OCI-M1 (cell line): ENCODE measurements at regions not wholly inside any gene's neighbourhood (a gene's known extent, or its start where the extent isn't known, plus 50 kb on each side); places are given as distances from the start of the nearest gene placed in this dataset.
A peak's percentile ranks its signal among the peaks of the same experiment; 100 is the strongest.
"Not testable (repeated sequence)": the region's sequence is repeated elsewhere in the genome, so short reads cannot be mapped to it uniquely, and the experiment has no call there.

ENCODE experiments used
- DNase-seq: peaks from one replicate; lab custom pipeline; 2025; lab: John Stamatoyannopoulos, UW

DNA sequence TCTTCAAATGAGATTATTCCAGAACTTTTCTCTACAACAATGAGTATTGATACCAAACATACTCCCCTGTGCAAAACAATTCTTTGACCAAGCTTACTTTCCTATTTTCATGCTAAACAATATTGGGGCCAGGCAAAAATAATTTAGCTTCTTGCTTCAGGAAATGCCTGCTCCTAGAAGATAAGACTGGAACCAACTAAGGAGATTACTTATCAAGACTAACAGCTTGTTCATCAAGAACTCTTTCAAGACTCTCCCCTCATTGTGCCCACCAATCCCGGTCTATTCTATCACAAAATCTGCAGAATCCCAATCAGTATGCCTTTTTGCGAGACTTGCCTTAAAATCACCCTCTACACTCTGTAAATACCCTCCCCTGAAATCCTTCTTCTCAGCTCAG is 536.6 kb downstream of the RWDD3 start:
- peak; percentile 72 for DNase-seq

GRCh38 chr1:95778217-95778616 is 544.2 kb downstream of the RWDD3 start:
- DNase-seq: no peak

DNA sequence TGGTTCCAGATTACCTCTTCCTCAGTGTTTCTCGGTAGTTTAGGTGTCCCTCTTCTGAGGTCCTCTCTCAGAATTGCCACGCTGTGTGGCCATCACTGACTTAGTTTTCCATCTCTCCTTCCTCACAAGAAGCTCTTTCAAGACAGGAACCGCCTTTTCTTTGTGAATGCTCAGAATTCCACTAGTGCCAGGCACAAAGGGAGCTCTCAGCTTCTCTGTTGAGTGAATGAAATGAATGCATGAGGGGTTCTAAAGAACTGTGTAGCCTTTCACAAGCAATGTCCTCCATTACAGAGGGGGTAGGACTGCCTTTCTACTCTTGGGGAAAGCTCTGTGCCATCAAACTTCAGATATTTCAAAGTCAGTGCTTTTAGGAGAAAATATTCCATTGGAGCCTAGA is 546.8 kb downstream of the RWDD3 start:
- DNase-seq: no peak

GRCh38 chr1:95790136-95790535 is 556.1 kb downstream of the RWDD3 start:
- DNase-seq: no peak

DNA sequence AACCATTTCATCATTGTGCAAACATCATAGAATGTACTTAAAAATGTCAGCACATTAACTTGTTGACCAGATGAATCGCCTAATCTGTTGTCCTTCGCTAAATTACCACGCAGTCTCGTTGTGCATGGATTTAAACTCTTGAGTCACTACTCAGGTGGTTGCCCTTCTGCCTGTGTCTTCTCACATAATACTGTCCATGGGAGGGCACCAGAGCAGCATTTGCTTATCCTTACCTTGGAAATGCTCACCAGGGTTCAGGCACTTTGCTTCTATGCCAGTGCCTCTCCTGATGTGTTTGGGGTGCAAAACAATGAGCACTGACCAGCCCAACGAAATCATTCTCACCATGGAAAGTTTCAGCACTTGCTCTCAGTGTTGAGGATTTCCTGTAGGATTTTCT is 559.9 kb downstream of the RWDD3 start:
- peak; percentile 13 for DNase-seq

- not testable (repeated sequence) for DNase-seq
Measured at GRCh38 chr1:95797761-95798160, 563.8 kb downstream of the RWDD3 start.

GRCh38 chr1:95806171-95806570 is 572.2 kb downstream of the RWDD3 start:
- DNase-seq: no peak

DNA sequence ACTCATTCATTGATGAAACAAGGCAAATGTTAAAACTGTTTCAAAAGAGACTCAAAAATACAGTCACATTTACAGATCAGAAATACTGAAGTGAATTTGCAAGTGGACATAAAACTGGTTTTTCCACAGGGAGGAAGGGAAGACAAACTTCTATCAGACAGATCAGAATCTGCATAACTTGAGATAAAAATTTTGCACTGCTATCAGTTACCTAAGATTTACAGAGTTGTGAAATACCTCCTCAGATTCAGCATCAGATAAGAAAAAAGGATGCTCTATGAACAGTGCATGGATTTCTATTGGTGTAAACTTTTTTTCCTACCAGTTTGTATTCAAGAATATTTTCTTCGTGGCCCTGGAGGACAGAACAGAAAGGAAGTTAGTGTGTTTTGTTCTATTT is 575.4 kb downstream of the RWDD3 start:
- no peak for DNase-seq

- DNase-seq: no peak
Measured at GRCh38 chr1:95815511-95815910, 581.5 kb downstream of the RWDD3 start.

DNA sequence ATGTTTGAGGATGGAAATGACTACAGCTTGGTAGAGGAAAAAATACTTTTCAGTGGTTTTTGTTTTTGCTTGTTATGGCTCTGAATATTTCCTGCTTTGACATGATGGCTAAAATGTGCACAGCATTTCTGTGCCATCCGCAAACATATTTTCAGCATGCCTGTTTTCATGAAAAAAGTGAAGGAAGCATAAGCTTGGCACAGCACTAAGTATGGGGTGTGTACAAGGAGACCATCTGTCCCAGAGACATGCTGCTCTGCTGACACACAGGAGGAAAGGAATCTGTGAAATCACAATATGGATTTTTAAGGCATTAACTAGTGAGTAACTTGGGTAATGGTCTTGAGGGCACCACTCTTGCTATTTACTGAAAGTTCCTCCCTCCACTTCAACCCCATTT is 595.5 kb downstream of the RWDD3 start:
- no peak for DNase-seq

DNA sequence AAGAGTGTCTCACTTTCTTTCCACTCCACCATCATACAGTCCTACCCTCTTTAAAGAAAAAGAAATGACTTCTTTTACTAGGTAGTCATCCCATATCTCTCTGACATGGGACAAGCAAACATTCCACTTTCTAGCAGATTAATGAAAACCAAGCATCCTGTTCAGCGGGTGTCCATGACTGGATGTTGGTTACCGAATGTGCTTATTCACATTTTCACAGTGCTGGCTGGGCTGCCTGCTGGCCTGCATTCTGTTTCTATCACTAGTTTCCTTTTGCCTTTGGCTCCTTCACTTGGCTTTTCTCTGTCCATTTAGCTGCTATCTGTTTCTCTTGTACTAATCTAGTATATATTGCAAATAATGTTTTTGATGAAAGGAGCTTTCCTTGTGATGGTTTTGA is 598.4 kb downstream of the RWDD3 start:
- no peak for DNase-seq

DNA sequence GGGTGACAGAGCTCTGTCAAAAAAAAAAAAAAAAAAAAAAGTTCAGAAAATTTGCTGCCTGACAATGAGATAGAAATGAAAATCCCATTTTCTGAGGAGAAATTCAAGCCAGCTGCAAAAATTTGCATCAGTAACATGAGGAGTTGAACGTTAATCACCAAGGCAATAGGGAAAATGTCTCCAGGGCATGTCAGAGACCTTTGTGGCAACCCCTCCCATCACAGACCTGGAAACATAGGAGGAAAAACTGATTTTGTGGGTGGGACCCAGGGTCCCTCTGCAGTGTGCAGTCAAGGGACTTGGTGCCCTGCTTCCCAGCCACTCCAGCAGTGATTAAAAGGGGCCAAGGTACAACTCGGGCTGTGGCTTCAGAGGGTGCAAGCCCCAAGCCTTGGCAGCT is 615.4 kb downstream of the RWDD3 start:
- no peak for DNase-seq

GRCh38 chr1:95850165-95850649 is 616.2 kb downstream of the RWDD3 start:
- DNase-seq: no peak

DNA sequence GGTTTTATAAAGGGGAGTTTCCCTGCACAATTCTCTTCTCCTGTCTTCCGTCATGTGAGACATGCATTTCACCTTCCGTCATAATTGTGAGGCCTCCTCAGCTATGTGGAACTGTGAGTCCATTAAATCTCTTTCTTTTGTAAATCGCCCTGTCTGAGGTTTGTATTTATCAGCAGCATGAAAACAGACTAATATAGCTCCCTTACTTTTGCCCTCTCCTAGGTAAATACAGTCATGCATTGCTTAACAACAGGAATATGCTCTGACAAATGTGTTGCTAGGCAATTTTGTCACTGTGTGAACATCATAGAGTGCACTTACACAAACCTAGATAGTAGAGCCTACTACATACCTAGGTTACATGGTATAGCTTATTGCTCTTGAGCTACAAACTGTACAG is 616.8 kb downstream of the RWDD3 start:
- DNase-seq: no peak

DNA sequence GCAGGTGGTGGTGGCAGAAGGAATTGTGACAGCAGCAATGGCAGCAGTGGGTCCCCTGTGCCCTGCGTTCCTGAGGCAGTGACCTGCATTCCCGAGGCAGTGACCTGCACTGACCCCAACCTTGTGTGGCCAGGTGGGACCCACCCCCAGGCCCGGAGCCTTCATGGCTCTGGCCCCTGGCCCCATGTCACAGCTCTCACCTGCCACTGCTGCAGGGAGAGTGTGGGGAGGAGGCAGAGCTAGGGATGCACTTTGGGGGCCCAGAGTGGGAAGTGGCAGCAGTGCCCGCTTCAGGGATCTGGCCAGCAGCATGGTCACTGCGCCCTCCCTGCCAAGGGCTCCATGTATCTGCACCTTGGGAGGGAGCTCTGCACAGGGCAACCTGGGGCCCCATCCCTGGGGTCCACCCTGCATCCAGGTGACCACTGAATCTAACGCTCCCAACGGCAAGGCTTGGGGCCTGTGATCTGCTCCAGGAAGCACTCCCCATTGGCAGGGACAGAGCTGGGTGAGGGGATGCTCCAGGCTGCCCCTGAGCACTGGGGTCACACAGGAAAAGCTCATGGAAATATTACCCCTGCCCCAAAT is 618.6 kb downstream of the RWDD3 start:
- no peak for DNase-seq

GRCh38 chr1:95854457-95854856 is 620.4 kb downstream of the RWDD3 start:
- DNase-seq: no peak

DNA sequence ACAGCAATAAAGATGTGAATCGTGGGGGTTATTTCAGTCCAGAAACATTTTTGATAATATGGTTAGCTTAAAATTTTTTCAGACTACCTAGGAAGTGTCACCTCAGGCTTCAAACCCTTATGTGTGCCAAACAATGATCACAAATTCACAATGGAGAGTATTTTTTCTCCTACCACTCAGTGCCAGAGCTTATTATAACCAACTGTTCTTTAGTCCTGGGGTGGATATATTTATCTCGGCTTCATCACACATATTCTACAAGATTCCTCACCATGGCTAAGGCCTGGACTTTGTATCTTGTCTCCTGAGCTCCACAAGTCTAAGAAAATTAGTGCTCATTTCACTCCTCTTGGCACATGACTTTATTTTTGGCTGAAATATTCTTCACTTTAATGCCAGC is 629.1 kb downstream of the RWDD3 start:
- no peak for DNase-seq

- no peak for DNase-seq
Measured at GRCh38 chr1:95865769-95866168, 631.8 kb downstream of the RWDD3 start.

GRCh38 chr1:95876276-95876675 is 642.3 kb downstream of the RWDD3 start:
- DNase-seq: no peak

DNA sequence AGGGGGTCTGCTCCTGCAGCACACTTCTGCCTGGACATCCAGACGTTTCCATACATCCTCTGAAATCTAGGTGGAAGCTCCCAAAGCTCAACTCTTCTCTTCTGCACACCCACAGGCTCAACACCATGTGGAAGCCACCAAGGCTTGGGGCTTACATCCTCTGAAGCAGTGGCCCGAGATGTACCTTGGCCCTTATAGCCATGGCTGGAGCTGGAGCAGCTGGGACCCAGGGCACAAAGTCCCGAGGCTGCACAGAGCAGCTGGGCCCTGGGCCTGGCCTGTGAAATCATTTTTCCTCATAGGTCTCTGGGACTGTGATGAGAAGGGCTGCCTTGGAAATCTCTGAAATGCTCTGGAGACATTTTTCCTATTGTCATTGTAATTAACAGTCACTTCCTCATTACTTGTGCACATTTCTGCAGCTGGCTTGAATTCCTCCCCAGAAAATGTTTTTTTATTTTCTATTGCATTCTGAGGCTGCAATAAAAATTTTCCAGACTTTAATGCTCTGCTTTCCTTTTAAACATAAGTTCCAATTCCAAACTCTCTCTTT is 645.6 kb downstream of the RWDD3 start:
- no peak for DNase-seq

DNA sequence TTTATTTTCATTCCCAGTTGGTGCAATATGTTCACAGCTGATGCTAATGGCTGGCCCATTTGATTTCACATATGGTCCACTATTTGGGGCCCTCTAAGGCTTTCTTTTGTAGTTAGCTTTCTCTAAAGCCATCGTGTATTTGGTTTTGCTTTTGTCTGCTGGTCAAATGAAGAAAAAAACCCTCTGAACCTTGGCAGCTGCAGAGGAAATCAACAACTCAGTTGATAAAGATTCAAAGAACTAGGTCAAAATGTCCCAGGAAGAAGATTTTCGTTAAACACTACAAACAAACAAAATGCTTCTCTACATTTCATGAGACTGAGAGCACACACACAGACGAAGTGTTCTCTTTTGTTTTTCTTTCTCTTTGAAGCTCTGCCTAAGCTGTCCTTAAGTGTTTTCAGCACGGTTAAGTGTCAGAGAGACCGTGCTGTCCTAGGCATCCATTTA is 655.0 kb downstream of the RWDD3 start:
- DNase-seq: peak; percentile 17

- DNase-seq: no peak
Measured at GRCh38 chr1:95889400-95889799, 655.4 kb downstream of the RWDD3 start.

- DNase-seq: no peak
Measured at GRCh38 chr1:95893921-95894320, 659.9 kb downstream of the RWDD3 start.

DNA sequence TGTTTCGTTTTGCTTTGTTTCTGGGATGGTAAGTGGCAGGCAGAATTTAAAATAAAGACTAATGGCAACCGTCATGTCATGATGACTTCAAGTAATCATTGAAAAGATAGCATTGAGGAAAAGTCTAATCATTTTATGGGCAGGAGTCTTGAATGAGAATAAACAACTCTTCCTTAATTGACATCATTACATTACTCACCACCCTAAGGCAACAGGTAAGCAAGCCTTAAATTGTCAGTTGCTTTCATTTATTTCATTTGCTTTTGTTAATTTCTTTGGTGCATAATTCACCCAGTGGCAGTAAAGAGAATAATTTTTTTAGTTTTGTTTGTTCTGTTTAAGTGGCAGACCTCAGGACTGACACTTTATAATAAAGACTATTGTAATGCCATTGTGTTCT is 669.0 kb downstream of the RWDD3 start:
- DNase-seq: no peak
